PC-9 (cell line): ENCODE measurements at regions not wholly inside any gene's neighbourhood (a gene's known extent, or its start where the extent isn't known, plus 50 kb on each side); places are given as distances from the start of the nearest gene placed in this dataset.

Experiments used
- BruUV-seq: library from RNA; stranded (reverse); fragments of 400-500 nt; replicated peaks from 2 replicates; lab custom pipeline; 2021; lab: Mats Ljungman, UMichigan
- CTCF ChIA-PET: fragments of 300-600 bp; sonication (Branson Sonifier 250); formaldehyde crosslinking; loops from one replicate; lab custom pipeline; 2022; ENCODE audit warnings: antibody characterized with exemption; lab: Charles Lee
- POLR2A ChIA-PET: fragments of 300-600 bp; sonication (Branson Sonifier 250); formaldehyde crosslinking; loops from one replicate; lab custom pipeline; 2022; ENCODE audit warnings: antibody characterized with exemption; ENCODE audit not compliant: unreplicated experiment; lab: Charles Lee
- DNase-seq, 2 experiments: peaks; one replicate each; pipeline versions ENCODE4 v3.0.0 to v3.0.0-alpha.2; 2015 to 2022; ENCODE audit warnings: mixed read lengths in 1 of 2
- H2AFZ ChIP-seq: fragments of 200-600 bp; sonication (generic); 2 replicates; pipeline ENCODE4 v1.8.1; 2017; ENCODE audit warnings: antibody characterized with exemption
- H3F3A ChIP-seq: fragments of 200-600 bp; sonication (generic); 2 replicates; pipeline ENCODE4 v1.8.1; 2017; ENCODE audit warnings: antibody characterized with exemption, mild to moderate bottlenecking, low read depth; ENCODE audit not compliant: insufficient read depth
- H3K27ac ChIP-seq: fragments of 200-600 bp; sonication (generic); 2 replicates; pipeline ENCODE4 v1.6.1; 2016; ENCODE audit warnings: mixed run types
- H3K27me3 ChIP-seq: fragments of 200-600 bp; sonication (generic); 2 replicates; pipeline ENCODE4 v1.6.1; 2016; ENCODE audit warnings: low read depth, mixed run types; ENCODE audit not compliant: insufficient read depth
- H3K36me3 ChIP-seq: fragments of 200-600 bp; sonication (generic); 2 replicates; pipeline ENCODE4 v1.6.1; 2016; ENCODE audit warnings: low read depth, mixed run types
- H3K4me1 ChIP-seq: fragments of 200-600 bp; sonication (generic); replicated peaks from 2 replicates; pipeline ENCODE4 v1.6.1; 2016; ENCODE audit warnings: mixed run types; ENCODE audit not compliant: insufficient read depth
- H3K4me2 ChIP-seq: fragments of 200-600 bp; sonication (generic); 2 replicates; pipeline ENCODE4 v1.6.1; 2017; ENCODE audit warnings: mixed run types
- H3K4me3 ChIP-seq: fragments of 200-600 bp; sonication (generic); 2 replicates; pipeline ENCODE4 v1.6.1; 2016; ENCODE audit warnings: mixed run types
- H3K79me2 ChIP-seq: fragments of 200-600 bp; sonication (generic); 2 replicates; pipeline ENCODE4 v1.6.1; 2017; ENCODE audit warnings: low read depth, mixed run types
- H3K9me2 ChIP-seq: fragments of 200-600 bp; sonication (generic); 2 replicates; pipeline ENCODE4 v1.8.1; 2017; ENCODE audit warnings: mild to moderate bottlenecking; ENCODE audit not compliant: insufficient read depth
- H3K9me3 ChIP-seq: fragments of 200-600 bp; sonication (generic); 2 replicates; pipeline ENCODE4 v1.8.1; 2016; ENCODE audit warnings: low read depth; ENCODE audit not compliant: insufficient read depth
- H4K20me1 ChIP-seq: fragments of 200-600 bp; sonication (generic); 2 replicates; pipeline ENCODE4 v1.8.1; 2017; ENCODE audit not compliant: insufficient read depth
- CTCF ChIP-seq: fragments of 200-600 bp; sonication (generic); conservative IDR thresholded peaks from 2 replicates; pipeline ENCODE4 v1.6.1; 2017; ENCODE audit warnings: mixed run types, antibody characterized with exemption, mild to moderate bottlenecking, moderate library complexity
- EZH2 ChIP-seq: fragments of 200-600 bp; sonication (generic); IDR thresholded peaks from 2 replicates; pipeline ENCODE4 v1.8.0; 2017; ENCODE audit warnings: antibody characterized with exemption, low read depth
- intact Hi-C: fragments of 100-400 bp; cut with micrococcal nuclease; formaldehyde crosslinking; loops from one replicate; pipeline ENCODE4 v1.10.0; 2022; ENCODE audit not compliant: unreplicated experiment

GRCh38 chr6:145555084-145555483, 180.2 kb downstream of the EPM2A start:
- CTCF ChIA-PET = no interaction called here
- no peaks in the 10 kb centered on the region for H3K36me3 ChIP-seq
- H3K9me2 ChIP-seq = no peaks in the 10 kb centered on the region
- no peak overlapping the region for H3K27ac ChIP-seq
- POLR2A ChIA-PET = no interaction called here
- H3K4me3 ChIP-seq = no peak overlapping the region
- TF ChIP-seq EZH2 (no peak), CTCF (no peak)
- no TSS peak for BruUV-seq
- no peak overlapping the region for H3K4me2 ChIP-seq
- no peaks in the 10 kb centered on the region; the same call in 1 of the 2 replicates for H3K4me1 ChIP-seq
- no peaks in the 10 kb centered on the region for H3K27me3 ChIP-seq
- H2AFZ ChIP-seq = no peak overlapping the region
- H4K20me1 ChIP-seq = no peaks in the 10 kb centered on the region
- intact Hi-C loops = no loop called here
- H3F3A ChIP-seq = no peaks in the 10 kb centered on the region
- H3K9me3 ChIP-seq = no peaks in the 10 kb centered on the region
- DNase-seq = no peak
- no peaks in the 10 kb centered on the region for H3K79me2 ChIP-seq

- no TSS peak for BruUV-seq
- Histone ChIP-seq H3F3A (no peaks in the 10 kb centered on the region), H3K36me3 (no peaks in the 10 kb centered on the region), H3K9me3 (no peaks in the 10 kb centered on the region), H3K4me2 (no peak overlapping the region), H4K20me1 (no peaks in the 10 kb centered on the region), H3K4me3 (no peak overlapping the region), H3K27ac (no peak overlapping the region), H2AFZ (no peak overlapping the region), H3K79me2 (no peaks in the 10 kb centered on the region), H3K4me1 (no peaks in the 10 kb centered on the region), H3K9me2 (no peaks in the 10 kb centered on the region), H3K27me3 (no peaks in the 10 kb centered on the region)
- no peak for DNase-seq
- ChIA-PET CTCF (no interaction called here), POLR2A (no interaction called here)
- intact Hi-C loops = no loop called here
- TF ChIP-seq CTCF (no peak), EZH2 (no peak)
Observed at GRCh38 chr6:145557474-145557873, 177.8 kb downstream of the EPM2A start.

- POLR2A ChIA-PET = no interaction called here
- no peak overlapping the region for H3K27ac ChIP-seq
- no peaks in the 10 kb centered on the region for H3F3A ChIP-seq
- no peak for DNase-seq
- no peaks in the 10 kb centered on the region for H4K20me1 ChIP-seq
- no peaks in the 10 kb centered on the region for H3K36me3 ChIP-seq
- intact Hi-C loops = no loop called here
- no peak for TF ChIP-seq EZH2
- no peak for TF ChIP-seq CTCF
- H3K9me3 ChIP-seq = no peaks in the 10 kb centered on the region
- no peak overlapping the region for H3K4me3 ChIP-seq
- H2AFZ ChIP-seq = no peak overlapping the region
- no peaks in the 10 kb centered on the region for H3K4me1 ChIP-seq
- CTCF ChIA-PET = no interaction called here
- no peaks in the 10 kb centered on the region for H3K9me2 ChIP-seq
- H3K27me3 ChIP-seq = no peaks in the 10 kb centered on the region
- no peak overlapping the region for H3K4me2 ChIP-seq
- H3K79me2 ChIP-seq = no peaks in the 10 kb centered on the region
- no TSS peak for BruUV-seq
Observed at GRCh38 chr6:145559836-145560235, 175.5 kb downstream of the EPM2A start.
